ENCODE measurements at regions not wholly inside any gene's neighbourhood (a gene's known extent, or its start where the extent isn't known, plus 50 kb on each side); places are given as distances from the start of the nearest gene placed in this dataset.

DNA sequence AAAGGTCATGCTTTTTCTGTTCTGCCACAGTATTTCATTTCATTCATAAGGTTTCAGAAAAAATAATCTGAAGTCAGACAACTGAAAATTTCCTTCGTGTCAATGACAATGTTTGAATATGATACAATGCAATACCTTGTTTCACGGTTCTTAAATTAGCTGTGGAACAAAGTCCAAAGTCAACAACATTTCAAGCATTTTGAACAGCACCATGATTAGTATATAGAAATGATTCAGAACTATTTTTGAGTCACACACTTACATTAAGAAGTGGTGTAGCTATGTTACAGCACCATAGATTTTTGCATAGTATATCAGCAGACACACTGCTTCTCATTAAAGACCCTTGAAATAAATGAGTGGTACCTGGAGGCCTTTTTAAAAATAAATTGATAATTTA is 178.3 kb upstream of the DSEL start:
- H3K36me3 ChIP-seq = no peaks in the 10 kb centered on the region
- H3K9me3 ChIP-seq = peaks cover 0 to 2% (median 0%) of the 10 kb centered on the region in 4 donors
- H3K27ac ChIP-seq = no peak overlapping the region
- ATAC-seq (ENCODE audit: low FRiP score in 2 of 2) = no peak
- 49 to 57% methylated on average over 2 of the region's 2 CpGs for WGBS, 2 donors
- H3K4me3 ChIP-seq = no peak overlapping the region
- no peak for DNase-seq
- no peak for TF ChIP-seq POLR2A (IDR thresholded peaks at IDR 0.05)
- TF ChIP-seq EP300 (IDR thresholded peaks at IDR 0.05) = no peak
- TF ChIP-seq, protein P1, sequence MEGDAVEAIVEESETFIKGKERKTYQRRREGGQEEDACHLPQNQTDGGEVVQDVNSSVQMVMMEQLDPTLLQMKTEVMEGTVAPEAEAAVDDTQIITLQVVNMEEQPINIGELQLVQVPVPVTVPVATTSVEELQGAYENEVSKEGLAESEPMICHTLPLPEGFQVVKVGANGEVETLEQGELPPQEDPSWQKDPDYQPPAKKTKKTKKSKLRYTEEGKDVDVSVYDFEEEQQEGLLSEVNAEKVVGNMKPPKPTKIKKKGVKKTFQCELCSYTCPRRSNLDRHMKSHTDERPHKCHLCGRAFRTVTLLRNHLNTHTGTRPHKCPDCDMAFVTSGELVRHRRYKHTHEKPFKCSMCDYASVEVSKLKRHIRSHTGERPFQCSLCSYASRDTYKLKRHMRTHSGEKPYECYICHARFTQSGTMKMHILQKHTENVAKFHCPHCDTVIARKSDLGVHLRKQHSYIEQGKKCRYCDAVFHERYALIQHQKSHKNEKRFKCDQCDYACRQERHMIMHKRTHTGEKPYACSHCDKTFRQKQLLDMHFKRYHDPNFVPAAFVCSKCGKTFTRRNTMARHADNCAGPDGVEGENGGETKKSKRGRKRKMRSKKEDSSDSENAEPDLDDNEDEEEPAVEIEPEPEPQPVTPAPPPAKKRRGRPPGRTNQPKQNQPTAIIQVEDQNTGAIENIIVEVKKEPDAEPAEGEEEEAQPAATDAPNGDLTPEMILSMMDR (IDR thresholded peaks at IDR 0.05) = no peak
- no peak for TF ChIP-seq POLR2AphosphoS5 (IDR thresholded peaks at IDR 0.05)
- no peaks in the 10 kb centered on the region for H3K4me1 ChIP-seq
- no peaks in the 10 kb centered on the region for H3K27me3 ChIP-seq

DNA sequence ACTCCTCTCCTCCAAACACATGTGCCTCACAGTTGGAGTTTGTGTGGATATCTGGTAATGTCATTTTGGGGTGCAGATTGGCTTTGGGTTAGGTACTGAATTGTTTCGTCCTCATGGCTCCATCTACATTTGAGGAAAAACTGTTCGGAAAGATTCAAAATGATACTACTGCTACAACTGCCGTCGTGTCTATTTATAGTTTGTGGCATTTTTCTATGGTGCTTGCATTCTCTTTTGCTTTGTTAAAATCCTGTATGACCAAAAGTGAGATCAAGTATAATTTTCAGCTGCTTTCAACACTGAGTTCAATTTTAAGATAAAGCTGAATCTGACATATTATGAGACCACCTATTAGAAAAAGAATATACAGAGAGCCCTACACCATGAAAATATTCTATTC is 176.3 kb upstream of the DSEL start:
- DNase-seq (no peak), ATAC-seq (ENCODE audit: low FRiP score in 2 of 2) (no peak)
- Histone ChIP-seq H3K27ac (no peak overlapping the region), H3K9me3 (peaks cover 0 to 2% (median 0%) of the 10 kb centered on the region in 4 donors), H3K27me3 (no peaks in the 10 kb centered on the region), H3K4me3 (no peak overlapping the region), H3K4me1 (no peaks in the 10 kb centered on the region), H3K36me3 (no peaks in the 10 kb centered on the region)
- TF ChIP-seq POLR2AphosphoS5 (IDR thresholded peaks at IDR 0.05) (no peak), EP300 (IDR thresholded peaks at IDR 0.05) (no peak), POLR2A (IDR thresholded peaks at IDR 0.05) (no peak)
- TF ChIP-seq, protein P1 (IDR thresholded peaks at IDR 0.05) = no peak
- 81 to 86% methylated on average over 4 of the region's 4 CpGs for WGBS, 2 donors

DNA sequence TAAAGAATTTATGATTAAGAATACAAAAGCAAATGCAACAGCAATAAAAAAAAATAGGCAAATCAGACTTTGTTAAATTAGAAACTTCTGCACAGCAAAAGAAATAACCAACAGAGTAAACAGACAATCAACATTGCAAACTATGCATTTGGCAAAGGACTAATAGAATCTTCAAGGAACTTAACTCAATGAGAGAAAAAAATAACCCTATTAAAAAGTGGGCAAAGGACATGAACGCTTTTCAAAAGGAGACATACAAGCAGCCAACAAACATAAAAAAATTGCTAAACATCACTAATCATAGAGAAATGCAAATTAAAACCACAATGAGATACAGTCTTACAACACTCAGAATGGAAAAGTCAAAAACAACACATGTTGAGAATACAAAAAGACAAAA is 166.0 kb upstream of the DSEL start:
- no peak for DNase-seq
- H3K4me1 ChIP-seq = no peaks in the 10 kb centered on the region
- no peak for ATAC-seq (ENCODE audit: low FRiP score in 2 of 2)
- H3K4me3 ChIP-seq = no peak overlapping the region
- TF ChIP-seq, protein P1 (IDR thresholded peaks at IDR 0.05) = no peak
- TF ChIP-seq POLR2A (IDR thresholded peaks at IDR 0.05) (no peak), POLR2AphosphoS5 (IDR thresholded peaks at IDR 0.05) (no peak), EP300 (IDR thresholded peaks at IDR 0.05) (no peak)
- no peaks in the 10 kb centered on the region for H3K36me3 ChIP-seq
- no peaks in the 10 kb centered on the region for H3K9me3 ChIP-seq
- no peaks in the 10 kb centered on the region for H3K27me3 ChIP-seq
- H3K27ac ChIP-seq = no peak overlapping the region
- 93 to 100% methylated on average over 1 of the region's 1 CpG for WGBS, 2 donors

DNA sequence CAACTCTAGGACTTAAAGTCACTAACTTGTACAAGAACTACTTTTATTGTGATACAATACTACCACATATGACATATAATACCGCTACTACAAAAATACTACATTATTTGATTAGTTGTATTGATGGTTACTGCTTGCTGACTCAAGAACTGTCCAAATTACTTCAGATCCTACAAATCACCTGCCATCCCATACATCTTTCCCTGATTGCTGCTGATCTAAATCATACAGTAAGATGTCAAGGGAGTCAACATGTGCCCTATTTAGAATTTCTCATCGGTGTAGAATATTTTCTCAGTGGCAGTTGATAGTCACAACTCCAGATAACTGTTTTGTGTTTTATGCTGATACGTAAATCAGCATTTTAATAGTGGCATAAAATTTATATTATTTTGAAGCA is 161.0 kb upstream of the DSEL start:
- Histone ChIP-seq H3K4me1 (no peaks in the 10 kb centered on the region), H3K9me3 (no peaks in the 10 kb centered on the region), H3K36me3 (no peaks in the 10 kb centered on the region), H3K27ac (no peak overlapping the region), H3K27me3 (no peaks in the 10 kb centered on the region), H3K4me3 (no peak overlapping the region)
- ATAC-seq (ENCODE audit: low FRiP score in 2 of 2) = no peak
- no peak for TF ChIP-seq POLR2A (IDR thresholded peaks at IDR 0.05)
- TF ChIP-seq, protein P1 (IDR thresholded peaks at IDR 0.05) = no peak
- no peak for TF ChIP-seq EP300 (IDR thresholded peaks at IDR 0.05)
- TF ChIP-seq POLR2AphosphoS5 (IDR thresholded peaks at IDR 0.05) = no peak
- WGBS, 2 donors = 84 to 85% methylated on average over 3 of the region's 3 CpGs
- DNase-seq = no peak

DNA sequence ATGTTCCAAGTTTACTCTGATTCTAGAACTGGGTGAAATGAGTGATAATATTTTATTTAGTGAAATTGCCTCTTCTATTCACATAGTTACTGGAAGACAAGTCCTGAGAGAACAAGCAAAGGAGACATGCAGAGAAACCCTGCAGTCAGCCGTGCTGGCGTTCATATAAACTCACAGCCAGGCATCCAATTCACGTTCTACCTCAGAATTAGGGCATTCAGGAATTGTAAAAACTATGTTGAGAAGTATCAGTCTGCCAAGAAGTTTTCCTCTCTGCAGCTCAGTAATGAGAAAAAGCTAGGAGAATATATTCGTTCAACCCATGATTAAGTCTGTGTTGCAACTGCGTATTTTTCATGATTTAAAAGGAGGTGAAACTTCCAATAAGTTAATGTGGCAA is 156.2 kb upstream of the DSEL start:
- H3K4me3 ChIP-seq = no peak overlapping the region
- no peak for ATAC-seq (ENCODE audit: low FRiP score in 2 of 2)
- 80 to 85% methylated on average over 5 of the region's 5 CpGs for WGBS, 2 donors
- H3K27me3 ChIP-seq = no peaks in the 10 kb centered on the region
- no peak for DNase-seq
- H3K4me1 ChIP-seq = no peaks in the 10 kb centered on the region
- H3K36me3 ChIP-seq = no peaks in the 10 kb centered on the region
- no peak for TF ChIP-seq EP300 (IDR thresholded peaks at IDR 0.05)
- H3K9me3 ChIP-seq = no peaks in the 10 kb centered on the region
- H3K27ac ChIP-seq = no peak overlapping the region

Data from upper lobe of left lung (tissue), 6 donors.